HFFc6 (cell line): ENCODE measurements at regions not wholly inside any gene's neighbourhood (a gene's known extent, or its start where the extent isn't known, plus 50 kb on each side); places are given as distances from the start of the nearest gene placed in this dataset.

Experiments
- DNase-seq: peaks from one replicate; pipeline ENCODE4 v3.0.0-alpha.2; 2018
- H3K27ac Mint-ChIP-seq: 2 replicates; pipeline ENCODE4 v1.8.0; 2020; ENCODE audit warnings: mild to moderate bottlenecking, mixed read lengths
- H3K27me3 Mint-ChIP-seq: 2 replicates; pipeline ENCODE4 v1.8.0; 2021; ENCODE audit warnings: mild to moderate bottlenecking, moderate library complexity, mixed read lengths; ENCODE audit not compliant: insufficient read depth
- H3K36me3 Mint-ChIP-seq: 2 replicates; pipeline ENCODE4 v1.8.0; 2021; ENCODE audit warnings: low read depth, mixed read lengths
- H3K4me1 Mint-ChIP-seq: 2 replicates; pipeline ENCODE4 v1.8.0; 2020; ENCODE audit warnings: low read depth, mixed read lengths
- H3K4me3 Mint-ChIP-seq: 2 replicates; pipeline ENCODE4 v1.8.0; 2020; ENCODE audit warnings: mild to moderate bottlenecking, moderate library complexity, mixed read lengths
- H3K9me3 Mint-ChIP-seq: 2 replicates; pipeline ENCODE4 v1.8.0; 2020; ENCODE audit warnings: mild to moderate bottlenecking, mixed read lengths
- CTCF ChIP-seq: fragments of 200-600 bp; sonication (generic); IDR thresholded peaks from 2 replicates; pipeline ENCODE4 v1.5.0; 2021; ENCODE audit warnings: antibody characterized with exemption, mild to moderate bottlenecking

GRCh38 chr15:96891046-96891445 lies 560.5 kb downstream of the NR2F2 start:
- H3K27ac Mint-ChIP-seq = peak overlapping the region; percentile 7; the same call in 1 of the 2 replicates
- DNase-seq = no peak
- H3K27me3 Mint-ChIP-seq = no peaks in the 10 kb centered on the region
- no peaks in the 10 kb centered on the region for H3K36me3 Mint-ChIP-seq
- TF ChIP-seq CTCF = no peak
- H3K4me3 Mint-ChIP-seq = peak overlapping the region; percentile 85
- H3K9me3 Mint-ChIP-seq = no peaks in the 10 kb centered on the region; the same call in 1 of the 2 replicates
- peaks cover 24% of the 10 kb centered on the region for H3K4me1 Mint-ChIP-seq

- DNase-seq = peak; percentile 7
- no peaks in the 10 kb centered on the region for H3K9me3 Mint-ChIP-seq
- H3K4me1 Mint-ChIP-seq = peaks cover 16% of the 10 kb centered on the region
- H3K4me3 Mint-ChIP-seq = peak overlapping the region; percentile 24
- no peaks in the 10 kb centered on the region for H3K36me3 Mint-ChIP-seq
- no peaks in the 10 kb centered on the region for H3K27me3 Mint-ChIP-seq
- H3K27ac Mint-ChIP-seq = no peak overlapping the region
- TF ChIP-seq CTCF = peak; percentile 56; the same call in 1 of the 2 replicates
Measured at GRCh38 chr15:96893159-96893906, 562.8 kb downstream of the NR2F2 start.

GRCh38 chr15:96894659-96895058 lies 564.2 kb downstream of the NR2F2 start:
- no peak overlapping the region for H3K27ac Mint-ChIP-seq
- no peak for DNase-seq
- peaks cover 7% of the 10 kb centered on the region for H3K4me1 Mint-ChIP-seq
- H3K9me3 Mint-ChIP-seq = no peaks in the 10 kb centered on the region
- no peak for TF ChIP-seq CTCF
- no peaks in the 10 kb centered on the region for H3K36me3 Mint-ChIP-seq
- no peak overlapping the region for H3K4me3 Mint-ChIP-seq
- no peaks in the 10 kb centered on the region for H3K27me3 Mint-ChIP-seq

- Mint-ChIP-seq H3K36me3 (no peaks in the 10 kb centered on the region), H3K4me1 (no peaks in the 10 kb centered on the region), H3K27me3 (no peaks in the 10 kb centered on the region), H3K4me3 (no peak overlapping the region), H3K27ac (no peak overlapping the region), H3K9me3 (peaks cover 7% of the 10 kb centered on the region)
- DNase-seq = no peak
- TF ChIP-seq CTCF = no peak
Measured at GRCh38 chr15:96896766-96897165, 566.3 kb downstream of the NR2F2 start.

- no peak for DNase-seq
- TF ChIP-seq CTCF = no peak
- H3K4me1 Mint-ChIP-seq = no peaks in the 10 kb centered on the region
- peaks cover 36% of the 10 kb centered on the region for H3K9me3 Mint-ChIP-seq
- H3K4me3 Mint-ChIP-seq = no peak overlapping the region
- H3K27ac Mint-ChIP-seq = no peak overlapping the region
- peaks cover 5% of the 10 kb centered on the region for H3K36me3 Mint-ChIP-seq
- peaks cover 2% of the 10 kb centered on the region; the same call in 1 of the 2 replicates for H3K27me3 Mint-ChIP-seq
Measured at GRCh38 chr15:96914081-96914480, 583.6 kb downstream of the NR2F2 start.
